Gastrocnemius medialis (tissue), 4 donors: ENCODE measurements at regions not wholly inside any gene's neighbourhood (a gene's known extent, or its start where the extent isn't known, plus 50 kb on each side); places are given as distances from the start of the nearest gene placed in this dataset.

ENCODE experiments used
- POLR2A ChIP-seq, 2 donors: fragments of 450-650 bp; IDR thresholded peaks; one replicate each; pipeline ENCODE4 v1.6.1; 2017; ENCODE audit warnings: antibody characterized with exemption in 2 of 2, mild to moderate bottlenecking in 2 of 2, moderate library complexity in 2 of 2
- TF ChIP-seq, protein P1 (sequence below), 5 experiments: fragments of 450-650 bp in 3 of 5; fragments of 200-600 bp in 2 of 5; sonication (generic) in 2 of 5; IDR thresholded peaks in 4 of 5; conservative IDR thresholded peaks in 1 of 5; 1 replicate in 4 of 5; 2 replicates in 1 of 5; pipeline ENCODE4 v1.5.1; 2016 to 2019; ENCODE audit warnings: antibody characterized with exemption in 5 of 5, mild to moderate bottlenecking in 3 of 5, moderate library complexity in 3 of 5

DNA sequence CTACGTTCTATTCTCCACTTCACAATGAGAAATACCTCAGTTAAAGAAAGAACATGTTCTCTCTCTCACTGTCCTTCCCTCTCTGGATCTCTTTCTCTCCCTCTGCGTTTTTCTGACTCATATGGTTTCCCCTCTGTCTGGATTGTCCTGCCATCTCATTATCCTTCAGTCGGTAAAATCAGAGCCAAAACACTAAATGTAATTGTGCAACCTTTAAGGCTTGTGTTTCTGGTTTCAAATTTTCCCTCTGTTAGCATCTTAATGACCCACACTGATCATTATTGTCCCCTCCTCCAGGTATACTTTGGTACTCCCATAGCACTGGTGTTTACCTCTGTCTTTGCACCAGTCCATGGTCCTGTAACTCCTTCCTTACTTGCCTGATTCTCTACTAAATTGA lies 509.4 kb upstream of the C9orf72 start:
- TF ChIP-seq, protein P1, sequence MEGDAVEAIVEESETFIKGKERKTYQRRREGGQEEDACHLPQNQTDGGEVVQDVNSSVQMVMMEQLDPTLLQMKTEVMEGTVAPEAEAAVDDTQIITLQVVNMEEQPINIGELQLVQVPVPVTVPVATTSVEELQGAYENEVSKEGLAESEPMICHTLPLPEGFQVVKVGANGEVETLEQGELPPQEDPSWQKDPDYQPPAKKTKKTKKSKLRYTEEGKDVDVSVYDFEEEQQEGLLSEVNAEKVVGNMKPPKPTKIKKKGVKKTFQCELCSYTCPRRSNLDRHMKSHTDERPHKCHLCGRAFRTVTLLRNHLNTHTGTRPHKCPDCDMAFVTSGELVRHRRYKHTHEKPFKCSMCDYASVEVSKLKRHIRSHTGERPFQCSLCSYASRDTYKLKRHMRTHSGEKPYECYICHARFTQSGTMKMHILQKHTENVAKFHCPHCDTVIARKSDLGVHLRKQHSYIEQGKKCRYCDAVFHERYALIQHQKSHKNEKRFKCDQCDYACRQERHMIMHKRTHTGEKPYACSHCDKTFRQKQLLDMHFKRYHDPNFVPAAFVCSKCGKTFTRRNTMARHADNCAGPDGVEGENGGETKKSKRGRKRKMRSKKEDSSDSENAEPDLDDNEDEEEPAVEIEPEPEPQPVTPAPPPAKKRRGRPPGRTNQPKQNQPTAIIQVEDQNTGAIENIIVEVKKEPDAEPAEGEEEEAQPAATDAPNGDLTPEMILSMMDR (IDR thresholded peaks at IDR 0.05 in 4 of 5, conservative IDR thresholded peaks at IDR 0.05 in 1 of 5): no peak
- TF ChIP-seq POLR2A (IDR thresholded peaks at IDR 0.05): no peak
